ENCODE measurements at regions not wholly inside any gene's neighbourhood (a gene's known extent, or its start where the extent isn't known, plus 50 kb on each side); places are given as distances from the start of the nearest gene placed in this dataset.
"Not testable (repeated sequence)": the region's sequence is repeated elsewhere in the genome, so short reads cannot be mapped to it uniquely, and the experiment has no call there.

DNA sequence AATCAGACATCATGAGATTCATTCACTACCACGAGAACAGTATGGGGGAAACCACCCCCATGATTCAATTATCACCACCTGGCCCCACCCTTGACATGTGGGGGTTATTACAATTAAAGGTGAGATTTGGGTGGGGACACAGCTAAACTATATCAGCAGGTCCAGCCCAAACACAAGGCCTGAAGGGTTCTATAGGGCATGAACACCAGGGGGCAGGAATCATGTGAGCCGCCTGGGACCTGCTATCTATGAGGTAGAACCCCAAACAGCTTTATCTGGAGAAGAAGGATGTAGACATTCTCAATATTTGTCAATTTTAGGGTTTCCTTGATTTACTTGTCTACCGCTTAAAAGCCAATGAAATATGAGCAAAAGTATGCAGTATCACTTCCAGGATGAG, 294.9 kb upstream of the DEPDC1 start:
- H3K4me3 Mint-ChIP-seq: no peak overlapping the region
- DNase-seq (no peak), ATAC-seq (no peak)
- no peaks in the 10 kb centered on the region for H3K4me1 Mint-ChIP-seq
- no peaks in the 10 kb centered on the region for H3K27me3 Mint-ChIP-seq
- H3K27ac Mint-ChIP-seq: no peak overlapping the region
- peaks cover 0 to 13% of the 10 kb centered on the region in 2 donors for H3K9me3 Mint-ChIP-seq

DNA sequence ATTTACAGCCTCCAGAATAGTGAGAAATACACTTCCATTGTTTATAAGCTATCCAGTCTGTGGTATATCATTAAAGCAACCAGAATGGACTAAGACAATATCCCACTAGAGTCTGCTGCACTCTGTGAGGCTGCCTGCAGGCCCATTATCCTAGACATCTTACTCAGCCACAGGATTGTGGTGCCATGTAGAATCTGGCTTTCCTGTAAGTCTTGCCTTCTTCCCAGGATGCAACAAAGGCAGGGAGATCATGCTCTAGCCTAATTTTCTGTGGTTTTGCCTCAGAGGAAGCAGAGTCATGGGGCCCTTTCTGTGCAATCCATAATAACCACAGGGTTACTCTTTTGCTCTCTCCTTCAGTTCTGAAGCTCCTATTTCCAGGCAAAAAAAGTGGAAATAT, 299.1 kb upstream of the DEPDC1 start:
- Mint-ChIP-seq H3K27me3 (no peaks in the 10 kb centered on the region), H3K4me3 (no peak overlapping the region), H3K9me3 (peaks cover 0 to 13% of the 10 kb centered on the region in 2 donors), H3K4me1 (no peaks in the 10 kb centered on the region), H3K27ac (no peak overlapping the region)
- ATAC-seq (no peak), DNase-seq (no peak)

DNA sequence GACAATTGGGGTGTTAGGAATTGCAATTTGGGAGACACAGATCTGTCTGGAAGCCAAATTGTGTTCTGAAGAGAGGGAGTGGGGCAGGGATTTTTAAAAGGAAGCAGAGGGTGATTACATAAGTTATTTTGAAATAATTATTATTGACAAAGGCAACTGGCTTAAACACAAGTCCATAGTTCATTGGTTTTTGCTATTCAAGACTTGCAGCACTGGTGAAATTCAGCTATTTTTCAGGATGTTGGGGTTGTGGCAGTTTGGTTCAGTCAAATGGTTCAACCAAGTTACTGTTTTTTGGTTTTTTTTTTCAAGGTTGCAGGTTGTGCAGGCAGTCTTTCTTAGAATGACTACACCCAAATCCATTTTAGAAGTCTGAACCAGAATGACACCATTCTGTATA, 300.0 kb upstream of the DEPDC1 start:
- Mint-ChIP-seq H3K27me3 (no peaks in the 10 kb centered on the region), H3K4me1 (no peaks in the 10 kb centered on the region), H3K27ac (no peak overlapping the region), H3K4me3 (no peak overlapping the region), H3K9me3 (peaks cover 0 to 13% of the 10 kb centered on the region in 2 donors)
- ATAC-seq (no peak), DNase-seq (no peak)

DNA sequence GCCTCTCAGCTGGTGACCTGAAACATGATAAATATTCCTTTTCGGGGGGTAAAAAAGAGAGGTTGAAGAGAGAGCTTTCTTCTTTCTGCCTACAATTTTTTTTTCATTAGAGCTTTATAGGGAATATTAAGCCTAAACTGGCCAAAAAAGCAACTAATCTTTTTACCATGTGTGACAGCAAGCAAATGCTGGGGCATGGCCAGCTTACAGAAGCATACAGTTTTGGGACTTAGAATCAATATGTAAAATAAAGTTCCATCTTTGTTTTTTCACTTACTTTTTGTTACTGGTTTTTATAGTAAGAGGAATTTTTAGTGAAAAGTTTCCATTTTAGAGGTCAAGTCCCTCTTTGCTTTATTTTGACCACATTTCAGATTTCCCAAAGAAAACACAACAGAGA, 301.2 kb upstream of the DEPDC1 start:
- Mint-ChIP-seq H3K9me3 (peaks cover 0 to 13% of the 10 kb centered on the region in 2 donors), H3K4me3 (no peak overlapping the region), H3K27me3 (no peaks in the 10 kb centered on the region), H3K27ac (no peak overlapping the region), H3K4me1 (no peaks in the 10 kb centered on the region)
- ATAC-seq (no peak), DNase-seq (no peak)

DNA sequence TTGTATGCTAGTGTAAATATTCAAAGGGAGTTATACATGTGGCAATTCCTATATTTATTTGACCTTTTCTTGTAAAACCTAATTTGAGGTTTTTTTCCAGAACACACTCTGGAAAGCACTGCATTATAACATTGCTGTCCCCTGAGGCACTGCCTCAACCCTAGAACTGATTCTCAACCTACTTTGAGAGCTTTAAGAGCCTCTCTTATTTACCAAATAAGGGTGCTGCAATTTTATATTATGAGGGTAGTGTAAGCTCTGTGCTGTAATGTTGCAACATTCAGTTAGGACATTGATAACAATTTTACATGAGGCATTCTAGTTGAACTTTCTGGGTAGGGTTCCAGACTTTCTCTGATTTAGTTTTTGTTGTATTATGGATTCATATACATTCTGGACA, 302.2 kb upstream of the DEPDC1 start:
- H3K27ac Mint-ChIP-seq: no peak overlapping the region
- ATAC-seq: no peak
- DNase-seq: no peak
- H3K4me1 Mint-ChIP-seq: no peaks in the 10 kb centered on the region
- H3K9me3 Mint-ChIP-seq: peaks cover 4 to 16% of the 10 kb centered on the region in 2 donors
- H3K27me3 Mint-ChIP-seq: no peaks in the 10 kb centered on the region
- no peak overlapping the region for H3K4me3 Mint-ChIP-seq

DNA sequence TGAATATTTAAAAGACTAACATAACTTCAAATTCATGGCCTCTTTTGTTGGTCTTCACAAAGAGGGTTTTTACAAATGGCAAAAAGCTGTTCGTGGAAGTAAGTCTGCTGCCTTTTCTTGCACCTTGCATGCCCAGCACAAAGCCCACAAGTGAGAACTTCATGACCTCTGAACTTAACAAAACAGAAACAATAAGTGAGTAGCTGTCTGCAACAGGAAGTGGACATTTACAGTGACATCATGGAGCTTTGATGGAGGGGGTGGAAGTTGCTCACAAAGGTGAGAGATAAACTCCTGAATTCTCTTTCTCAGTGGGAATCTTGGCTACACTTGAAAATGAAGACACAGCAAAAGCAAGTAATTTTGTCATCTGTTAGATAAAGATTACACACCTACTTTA, 303.3 kb upstream of the DEPDC1 start:
- no peak overlapping the region for H3K4me3 Mint-ChIP-seq
- H3K27me3 Mint-ChIP-seq: no peaks in the 10 kb centered on the region
- peaks cover 4 to 11% of the 10 kb centered on the region in 2 donors for H3K9me3 Mint-ChIP-seq

GRCh38 chr1:68801440-68801839, 304.6 kb upstream of the DEPDC1 start:
- no peaks in the 10 kb centered on the region for H3K27me3 Mint-ChIP-seq
- no peak overlapping the region for H3K4me3 Mint-ChIP-seq
- no peak for ATAC-seq
- H3K9me3 Mint-ChIP-seq: peaks cover 4 to 5% of the 10 kb centered on the region in 2 donors
- H3K4me1 Mint-ChIP-seq: no peaks in the 10 kb centered on the region
- H3K27ac Mint-ChIP-seq: no peak overlapping the region
- DNase-seq: no peak

More for the DNA sequence above, 303.3 kb upstream of the DEPDC1 start:
- H3K27ac Mint-ChIP-seq: no peak overlapping the region
- H3K4me1 Mint-ChIP-seq: no peaks in the 10 kb centered on the region
- ATAC-seq: no peak
- no peak for DNase-seq

- Mint-ChIP-seq H3K4me3 (no peak overlapping the region), H3K9me3 (peaks cover 4 to 5% of the 10 kb centered on the region in 2 donors), H3K27ac (no peak overlapping the region), H3K27me3 (no peaks in the 10 kb centered on the region), H3K4me1 (no peaks in the 10 kb centered on the region)
- ATAC-seq (no peak), DNase-seq (no peak)
These were observed 308.3 kb upstream of the DEPDC1 start for GRCh38 chr1:68805097-68805641.

DNA sequence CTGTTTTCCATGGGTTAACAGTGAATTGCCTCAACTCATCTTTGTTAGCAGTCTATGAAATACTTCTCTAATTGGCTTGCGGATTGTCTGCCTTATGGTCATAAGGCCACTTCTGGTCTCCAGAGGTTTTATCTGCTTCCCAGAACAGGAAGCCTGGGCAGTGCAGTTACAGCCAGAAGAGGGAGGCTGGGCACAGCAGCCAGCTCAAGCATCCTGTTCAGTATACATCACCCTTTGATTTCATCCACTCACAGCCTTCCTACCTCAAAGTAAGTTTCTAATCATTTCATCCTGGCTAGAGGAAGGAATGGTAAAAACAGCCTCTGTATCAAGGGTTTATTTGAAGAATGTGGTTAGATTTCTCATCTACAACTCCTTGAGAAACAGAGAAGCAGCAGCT, 311.5 kb upstream of the DEPDC1 start:
- ATAC-seq (no peak), DNase-seq (no peak)
- Mint-ChIP-seq H3K4me1 (no peaks in the 10 kb centered on the region), H3K27ac (no peak overlapping the region), H3K4me3 (no peak overlapping the region), H3K27me3 (no peaks in the 10 kb centered on the region), H3K9me3 (peaks cover 4 to 5% of the 10 kb centered on the region in 2 donors)

GRCh38 chr1:68811806-68812205, 314.9 kb upstream of the DEPDC1 start:
- ATAC-seq: no peak
- no peak for DNase-seq
- Mint-ChIP-seq H3K4me3 (no peak overlapping the region), H3K4me1 (no peaks in the 10 kb centered on the region), H3K27me3 (no peaks in the 10 kb centered on the region), H3K9me3 (no peaks in the 10 kb centered on the region), H3K27ac (no peak overlapping the region)

DNA sequence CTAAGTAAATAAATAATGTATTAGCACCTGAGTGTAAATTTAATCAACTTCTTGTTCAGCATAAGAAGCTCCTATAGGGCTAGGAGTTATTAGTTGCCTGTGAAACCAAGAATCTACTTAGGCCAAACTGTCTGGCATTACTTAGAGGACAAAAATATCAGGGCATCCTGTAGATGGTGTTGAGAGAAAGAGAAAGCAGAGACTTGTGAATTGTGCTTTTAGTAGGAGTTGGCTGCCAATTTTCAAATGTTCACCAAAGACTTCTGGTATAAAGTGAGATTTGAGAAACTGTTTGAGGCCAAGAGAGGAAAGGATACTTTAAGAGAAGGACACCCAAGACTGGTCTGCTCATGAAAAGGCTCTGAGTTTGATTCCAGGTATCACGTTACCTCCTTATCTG, 315.5 kb upstream of the DEPDC1 start:
- ATAC-seq (no peak), DNase-seq (no peak)
- Mint-ChIP-seq H3K27ac (no peak overlapping the region), H3K4me3 (no peak overlapping the region), H3K9me3 (no peaks in the 10 kb centered on the region), H3K27me3 (no peaks in the 10 kb centered on the region), H3K4me1 (no peaks in the 10 kb centered on the region)

- Mint-ChIP-seq H3K27me3 (no peaks in the 10 kb centered on the region), H3K9me3 (no peaks in the 10 kb centered on the region), H3K4me3 (no peak overlapping the region), H3K27ac (no peak overlapping the region), H3K4me1 (no peaks in the 10 kb centered on the region)
- ATAC-seq (no peak), DNase-seq (no peak)
These were observed 317.2 kb upstream of the DEPDC1 start for GRCh38 chr1:68814067-68814466.

- Mint-ChIP-seq H3K27me3 (no peaks in the 10 kb centered on the region), H3K9me3 (no peaks in the 10 kb centered on the region), H3K4me1 (no peaks in the 10 kb centered on the region), H3K27ac (no peak overlapping the region), H3K4me3 (no peak overlapping the region)
- no peak for DNase-seq
- ATAC-seq: no peak
These were observed 318.8 kb upstream of the DEPDC1 start for GRCh38 chr1:68815632-68816031.

GRCh38 chr1:68817505-68818210, 320.8 kb upstream of the DEPDC1 start:
- not testable (repeated sequence) for H3K9me3 Mint-ChIP-seq, H3K4me1 Mint-ChIP-seq, ATAC-seq, H3K4me3 Mint-ChIP-seq, DNase-seq, H3K27me3 Mint-ChIP-seq, H3K27ac Mint-ChIP-seq

DNA sequence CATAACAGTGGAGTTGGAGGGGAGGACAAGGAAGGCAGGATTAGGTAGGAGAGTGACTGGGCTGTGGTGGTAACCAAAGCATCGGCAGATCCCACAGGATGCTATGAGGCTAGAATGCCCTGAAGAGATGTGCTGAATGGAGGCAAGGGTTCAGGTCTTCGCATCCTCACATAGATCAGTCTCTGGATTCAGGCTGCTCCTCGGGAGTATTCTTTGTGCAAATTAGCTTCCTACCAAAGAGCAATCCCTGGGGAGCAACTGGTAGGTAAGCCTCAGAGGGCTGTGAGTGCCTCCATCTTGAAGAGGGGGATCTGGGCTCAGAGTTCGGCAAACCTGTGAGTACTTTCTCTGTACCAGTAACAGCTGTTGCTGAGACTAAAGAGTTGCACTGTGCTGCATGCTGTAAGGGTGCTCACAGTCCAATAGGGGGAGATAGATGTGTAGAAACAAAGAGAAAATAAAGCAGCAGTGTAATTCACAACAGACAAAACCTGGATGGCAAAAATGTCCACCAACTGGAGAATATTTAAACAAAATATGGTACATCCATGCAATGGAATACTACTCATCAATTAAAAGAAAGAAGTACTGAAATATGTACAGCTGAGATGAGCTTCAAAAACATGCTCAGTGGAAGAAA, 322.4 kb upstream of the DEPDC1 start:
- Mint-ChIP-seq H3K9me3 (peaks cover 0 to 5% of the 10 kb centered on the region in 2 donors), H3K4me1 (no peaks in the 10 kb centered on the region), H3K27ac (no peak overlapping the region), H3K4me3 (no peak overlapping the region), H3K27me3 (no peaks in the 10 kb centered on the region)
- ATAC-seq (no peak), DNase-seq (no peak)

DNA sequence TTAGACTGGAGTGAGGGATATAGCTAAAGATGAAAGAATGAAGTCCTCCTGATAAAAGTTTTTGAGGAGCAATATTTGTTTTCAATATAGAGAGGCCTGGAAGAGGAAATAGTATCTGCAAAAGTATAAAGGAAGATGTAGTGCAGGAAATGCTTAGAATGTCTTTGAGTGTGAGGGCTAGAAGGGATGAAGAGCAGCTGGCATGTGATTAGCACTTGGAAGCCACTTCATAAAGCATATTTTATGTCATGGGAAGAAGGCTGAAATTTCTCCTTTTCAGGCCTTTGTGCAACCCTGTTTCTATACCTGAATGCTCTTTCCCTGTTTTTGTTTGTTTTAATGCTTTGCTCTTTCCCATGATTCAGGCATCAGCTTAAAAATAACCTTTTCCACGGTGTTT, 323.3 kb upstream of the DEPDC1 start:
- ATAC-seq (no peak), DNase-seq (no peak)
- no peaks in the 10 kb centered on the region for H3K27me3 Mint-ChIP-seq
- no peak overlapping the region for H3K27ac Mint-ChIP-seq
- H3K4me1 Mint-ChIP-seq: no peaks in the 10 kb centered on the region
- H3K9me3 Mint-ChIP-seq: peaks cover 0 to 5% of the 10 kb centered on the region in 2 donors
- H3K4me3 Mint-ChIP-seq: no peak overlapping the region
